ENCODE measurements at regions not wholly inside any gene's neighbourhood (a gene's known extent, or its start where the extent isn't known, plus 50 kb on each side); places are given as distances from the start of the nearest gene placed in this dataset.
"Not testable (repeated sequence)": the region's sequence is repeated elsewhere in the genome, so short reads cannot be mapped to it uniquely, and the experiment has no call there.

DNA sequence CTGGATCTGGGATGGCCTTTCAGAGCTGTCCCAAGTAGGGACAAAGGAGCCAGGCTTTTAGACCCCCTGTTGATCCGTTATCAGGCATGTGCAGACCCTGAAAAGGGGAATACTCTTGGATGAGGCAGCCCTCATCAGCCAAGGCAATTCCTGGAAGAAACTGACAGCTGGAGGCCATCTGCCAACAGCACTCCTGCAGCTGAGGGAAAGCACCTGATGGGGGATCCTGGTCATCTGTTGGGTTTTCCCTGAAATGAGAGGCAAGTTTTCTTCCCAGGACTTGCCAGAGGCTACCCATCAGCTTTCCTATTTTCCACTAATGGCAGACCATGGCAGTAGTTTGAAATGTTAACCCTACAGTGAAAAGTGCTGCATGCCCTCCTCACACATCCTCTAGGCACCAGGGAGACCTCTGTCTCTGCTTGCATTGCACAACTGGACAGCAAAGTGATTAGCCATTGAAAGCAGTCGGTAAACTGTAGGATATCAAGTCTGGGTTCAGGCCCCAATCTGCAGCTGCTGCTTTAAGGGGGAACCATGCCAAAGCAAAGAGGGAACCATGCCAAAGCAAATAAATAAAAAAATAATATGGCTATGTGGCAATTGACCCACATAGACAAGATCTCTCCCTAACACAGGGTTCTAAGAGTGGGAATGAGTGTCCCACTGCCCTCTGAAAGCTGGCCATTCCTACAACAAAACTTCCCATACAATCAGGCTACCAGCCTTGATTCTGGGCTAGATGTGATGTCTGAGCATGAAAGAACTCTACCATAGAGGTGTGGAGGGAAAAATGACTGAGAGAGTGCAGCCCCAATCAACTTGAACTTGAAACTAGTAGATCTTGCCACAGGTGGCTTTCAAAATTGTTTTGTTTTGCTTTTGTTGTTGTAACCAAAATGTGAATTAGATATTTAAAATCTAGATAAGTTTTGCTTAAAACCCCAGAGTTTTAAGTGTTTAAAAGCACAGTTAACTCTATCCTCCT, 232.0 kb upstream of the STT3B start:
- no peak for DNase-seq

- no peak for DNase-seq
Measured at GRCh38 chr3:31302343-31302742, 230.4 kb upstream of the STT3B start.

GRCh38 chr3:31305340-31305739, 227.4 kb upstream of the STT3B start:
- no peak for DNase-seq

DNA sequence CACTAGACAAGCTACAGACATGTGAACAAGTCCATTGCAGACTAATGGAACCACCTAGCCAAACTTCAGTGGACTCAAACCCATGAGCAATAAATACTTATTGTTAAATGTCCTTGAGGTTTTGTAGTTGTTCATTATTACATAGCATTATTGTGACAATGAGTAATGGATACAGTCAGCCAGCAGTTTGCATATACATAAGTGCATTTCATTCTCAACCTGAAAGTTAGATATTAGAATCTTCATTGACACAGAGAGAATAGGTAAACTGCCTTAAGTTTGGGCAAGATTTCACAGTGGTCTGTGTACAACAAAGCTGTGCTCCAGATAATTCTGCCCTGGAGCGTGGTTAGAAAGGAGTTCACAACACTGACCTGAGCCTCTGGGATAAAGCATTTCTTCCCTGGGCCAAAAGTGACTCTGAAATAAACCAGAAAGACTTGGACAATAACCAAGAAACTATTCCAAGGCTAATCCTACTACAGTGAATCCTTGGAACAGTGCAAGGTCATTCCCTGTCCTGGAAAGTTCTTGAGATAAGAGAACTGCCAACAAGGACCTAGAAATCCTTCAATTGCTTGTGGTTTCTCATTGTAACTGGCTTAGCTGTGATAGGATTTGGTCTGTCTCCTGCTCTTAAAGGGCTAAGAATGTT, 225.5 kb upstream of the STT3B start:
- no peak for DNase-seq

- no peak for DNase-seq
Measured at GRCh38 chr3:31311559-31311958, 221.2 kb upstream of the STT3B start.

GRCh38 chr3:31312400-31312799, 220.3 kb upstream of the STT3B start:
- no peak for DNase-seq

GRCh38 chr3:31314258-31314657, 218.5 kb upstream of the STT3B start:
- no peak for DNase-seq

- DNase-seq, result no peak
Measured at GRCh38 chr3:31319332-31319731, 213.4 kb upstream of the STT3B start.

DNA sequence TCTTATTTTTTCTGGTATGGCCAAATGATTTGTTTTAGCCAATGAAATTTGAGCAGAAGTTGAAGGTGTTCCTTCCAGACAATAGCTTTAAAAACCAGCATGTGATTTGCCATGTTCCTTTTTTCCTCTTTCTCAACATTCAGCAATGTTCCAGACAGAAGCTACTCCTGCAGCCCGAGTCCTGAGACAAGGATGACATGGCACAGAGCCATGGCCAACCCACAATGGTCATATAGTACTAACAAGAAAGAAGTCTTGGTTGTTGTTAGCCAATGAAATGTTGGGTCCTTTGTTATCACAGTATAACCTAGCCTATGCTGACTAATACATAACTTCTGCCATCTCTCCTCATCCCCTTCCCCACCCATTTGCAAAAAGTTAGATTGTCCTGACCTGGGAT, 211.1 kb upstream of the STT3B start:
- DNase-seq, result no peak

GRCh38 chr3:31322460-31322859, 210.3 kb upstream of the STT3B start:
- no peak for DNase-seq

- DNase-seq, result not testable (repeated sequence)
Measured at GRCh38 chr3:31327826-31328357, 204.8 kb upstream of the STT3B start.

DNA sequence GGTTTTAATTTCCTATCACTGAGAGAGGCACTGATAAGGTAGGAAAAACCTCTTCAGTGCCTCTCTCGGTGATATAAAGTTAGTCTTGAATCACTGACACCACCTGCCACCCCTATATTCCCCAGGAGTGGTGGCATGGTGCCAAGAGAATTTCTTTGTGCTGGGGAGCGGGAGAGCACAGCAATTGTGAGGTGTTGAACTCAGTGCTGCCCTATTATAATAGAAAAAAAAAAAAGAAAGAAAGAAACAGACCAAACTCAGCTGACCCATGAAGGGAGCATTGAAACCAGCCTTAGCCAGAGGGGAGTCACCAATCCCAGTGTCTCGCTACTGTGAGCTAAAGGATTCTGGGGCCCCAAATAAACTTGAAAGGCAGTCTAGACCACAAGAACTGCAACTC, 201.4 kb upstream of the STT3B start:
- DNase-seq, result no peak

DNA sequence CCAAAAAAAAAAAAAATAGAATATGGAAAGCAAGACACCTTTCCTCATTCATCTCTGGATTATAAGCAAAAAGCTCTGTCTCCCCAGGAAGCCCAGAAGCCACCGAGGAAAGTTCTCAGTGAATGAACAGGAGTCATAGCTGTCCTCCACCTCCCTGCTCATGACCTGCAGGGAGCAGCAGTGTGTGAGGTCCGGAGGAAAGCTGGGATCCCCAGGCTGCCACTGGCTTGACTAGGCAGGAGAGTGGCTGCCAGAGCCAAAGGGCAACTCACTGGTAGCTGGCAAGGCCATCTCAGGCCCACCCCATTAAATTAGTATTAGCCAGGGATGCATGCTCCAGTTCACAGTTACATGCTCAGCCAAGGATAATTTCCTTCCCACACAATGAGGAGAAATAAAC, 191.6 kb upstream of the STT3B start:
- DNase-seq, result no peak

- DNase-seq, result no peak
Measured at GRCh38 chr3:31343075-31343474, 189.7 kb upstream of the STT3B start.

DNA sequence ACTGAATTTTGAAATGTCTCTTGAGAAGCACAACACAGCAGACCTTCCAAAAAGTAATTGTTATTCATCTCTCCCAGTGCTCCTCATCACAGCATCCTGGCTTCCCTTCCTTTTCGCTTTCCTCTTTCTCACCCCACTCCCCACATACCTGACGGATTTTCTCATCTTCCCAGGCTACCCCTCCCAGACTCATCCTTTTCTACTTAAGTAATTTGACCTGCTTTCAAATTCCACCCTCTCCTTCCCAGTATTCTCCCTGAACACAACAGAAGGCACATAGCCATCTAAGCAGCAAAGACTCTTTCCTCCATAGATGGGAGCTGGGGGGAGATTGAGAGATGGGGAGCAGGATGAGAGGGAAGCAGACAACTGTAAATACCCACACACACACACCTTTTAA, 187.1 kb upstream of the STT3B start:
- DNase-seq, result no peak

GRCh38 chr3:31346542-31346979, 186.2 kb upstream of the STT3B start:
- DNase-seq, result no peak

GRCh38 chr3:31349001-31349748, 183.6 kb upstream of the STT3B start:
- no peak for DNase-seq

DNA sequence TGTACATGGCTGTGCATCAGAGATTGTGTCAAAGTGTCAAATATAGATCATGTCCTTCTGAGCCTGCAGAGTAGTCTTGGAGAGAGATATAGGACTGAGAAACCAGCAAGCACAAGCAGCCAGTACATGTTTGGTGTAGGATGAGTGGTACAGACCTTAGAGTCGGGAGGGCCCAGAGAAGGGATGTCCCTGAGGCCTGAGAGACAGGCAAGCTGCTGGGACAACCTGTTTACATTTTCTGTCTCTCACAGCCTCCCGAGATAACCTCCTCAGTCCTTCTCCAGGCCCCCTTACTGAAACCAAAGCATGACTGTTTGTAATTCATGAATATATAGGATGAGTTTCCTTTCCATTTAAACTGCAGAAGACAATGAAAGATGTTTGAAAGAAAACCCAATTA, 182.4 kb upstream of the STT3B start:
- DNase-seq, result no peak

DNA sequence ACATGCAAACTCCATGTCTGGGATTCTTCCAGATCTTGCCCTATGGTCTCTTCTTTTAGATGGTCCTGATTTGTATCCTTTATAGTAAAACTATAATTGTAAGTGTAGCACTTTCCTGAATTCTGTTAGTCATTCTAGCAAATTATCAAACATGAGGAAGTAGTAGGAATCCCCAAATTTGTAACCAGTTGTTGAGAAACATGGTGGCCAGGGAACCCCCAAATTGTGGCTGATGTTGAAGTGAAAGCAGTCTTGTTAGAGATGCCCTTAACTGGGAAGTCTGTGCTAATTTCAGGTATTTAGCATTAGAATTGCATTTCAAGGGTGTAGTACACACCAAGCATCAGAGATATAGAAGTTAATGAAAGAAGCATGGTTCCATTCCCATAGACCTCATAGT, 180.4 kb upstream of the STT3B start:
- DNase-seq, result no peak

DNA sequence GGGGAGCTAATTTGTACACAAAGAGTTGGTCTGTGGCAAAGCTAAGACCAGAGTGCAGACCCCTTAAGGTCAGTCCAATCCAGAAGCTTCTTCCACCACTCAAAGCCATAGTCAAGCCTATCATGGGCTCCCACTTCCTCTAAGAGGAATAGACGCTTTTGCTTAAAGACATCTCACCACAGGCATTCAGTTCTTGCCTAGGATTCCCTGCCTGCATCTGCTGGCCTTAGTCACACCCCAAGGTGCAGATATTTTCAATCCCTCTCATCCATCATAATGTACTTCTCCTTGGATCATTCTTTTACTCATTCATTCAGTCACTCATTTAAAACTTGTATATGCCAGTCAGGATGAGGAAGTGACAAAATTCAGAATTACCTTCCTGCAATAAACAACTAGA, 179.6 kb upstream of the STT3B start:
- no peak for DNase-seq

- DNase-seq, result no peak
Measured at GRCh38 chr3:31354373-31354772, 178.4 kb upstream of the STT3B start.

DNA sequence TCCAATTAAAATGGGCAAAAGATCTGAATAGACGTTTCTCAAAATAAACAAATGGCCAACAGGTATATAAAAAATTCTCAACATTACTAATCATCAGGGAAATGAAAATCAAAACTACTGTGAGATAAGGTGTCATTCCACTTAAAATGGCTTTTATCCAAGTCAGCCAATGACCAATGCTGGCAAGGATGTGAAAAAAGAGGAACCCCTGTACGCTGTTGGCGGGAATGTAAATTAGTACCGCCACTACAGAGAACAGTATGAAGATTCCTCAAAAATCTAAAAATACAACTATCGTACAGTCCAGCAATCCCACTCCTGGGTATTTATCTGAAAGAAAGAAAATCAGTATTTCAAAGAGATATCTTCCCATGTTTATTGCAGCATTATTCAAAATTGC, 176.9 kb upstream of the STT3B start:
- DNase-seq, result no peak

DNA sequence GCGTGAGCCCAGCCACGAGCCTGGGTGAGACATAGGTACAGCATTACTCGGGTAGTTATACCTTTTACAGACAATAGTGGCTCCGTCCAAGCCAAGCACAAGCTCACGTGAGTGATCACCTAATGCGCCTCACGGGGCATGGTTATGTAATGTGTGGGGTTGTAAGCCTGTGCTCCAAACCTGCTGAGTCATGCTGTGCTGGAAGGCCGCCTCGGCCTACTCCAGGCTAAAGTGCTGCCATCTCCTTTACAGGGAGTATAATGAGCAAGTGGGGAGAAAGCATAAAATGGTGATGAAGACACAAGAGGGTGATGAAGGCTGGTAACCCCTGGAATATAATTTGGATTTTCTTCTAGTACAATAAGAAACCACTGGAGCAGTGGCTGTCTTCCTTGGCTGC, 175.8 kb upstream of the STT3B start:
- no peak for DNase-seq
